H1 (cell line): ENCODE measurements at regions not wholly inside any gene's neighbourhood (a gene's known extent, or its start where the extent isn't known, plus 50 kb on each side); places are given as distances from the start of the nearest gene placed in this dataset.

Experiments
- BRCA1 ChIP-seq: IDR thresholded peaks from 2 replicates; pipeline ENCODE4 v1.6.1; 2012; ENCODE audit warnings: low read depth, low read length, improper control_type of control experiment
- CBX5 ChIP-seq: fragments of 300-800, 300-1000 bp; sonication (generic); IDR thresholded peaks from 2 replicates; pipeline ENCODE4 v1.7.1; 2016; ENCODE audit warnings: antibody characterized with exemption, low read length, low read depth
- CEBPB ChIP-seq: IDR thresholded peaks from 2 replicates; pipeline ENCODE4 v1.6.1; 2012; ENCODE audit warnings: low read depth, low read length
- CHD7 ChIP-seq: fragments of 300-600 bp; sonication (generic); IDR thresholded peaks from 2 replicates; pipeline ENCODE4 v1.7.1; 2012; ENCODE audit warnings: low read length, moderate library complexity, mild to moderate bottlenecking, inconsistent platforms; ENCODE audit not compliant: insufficient replicate concordance
- JUND ChIP-seq: IDR thresholded peaks from 2 replicates; pipeline ENCODE4 v1.6.1; 2011; ENCODE audit warnings: mild to moderate bottlenecking, improper control_type of control experiment, low read length
- POLR2A ChIP-seq, 2 experiments: IDR thresholded peaks; 1 replicate in 1 of 2; 2 replicates in 1 of 2; pipeline ENCODE4 v1.6.1; 2011; ENCODE audit warnings: low read depth in 2 of 2, low read length in 2 of 2, mild to moderate bottlenecking in 2 of 2; ENCODE audit errors: control extremely low read depth in 1 of 2
- SP2 ChIP-seq: IDR thresholded peaks from 2 replicates; pipeline ENCODE4 v1.6.1; 2012; ENCODE audit warnings: mild to moderate bottlenecking, low read length, inconsistent platforms
- TCF12 ChIP-seq: IDR thresholded peaks from 2 replicates; pipeline ENCODE4 v1.6.1; 2011; ENCODE audit warnings: low read depth, mild to moderate bottlenecking, low read length

- TF ChIP-seq CHD7 (no peak), TCF12 (no peak), POLR2A (IDR thresholded peaks at IDR 0.05; ENCODE audit: control extremely low read depth in 1 of 2, low read depth in 2 of 2, low read length in 2 of 2) (no peak), JUND (no peak), CEBPB (no peak), CBX5 (no peak), SP2 (no peak), BRCA1 (no peak)
Observed at GRCh38 chr1:191427593-191427992, 730.7 kb upstream of the RGS18 start (continued).
